GM19468 (cell line): ENCODE measurements at regions not wholly inside any gene's neighbourhood (a gene's known extent, or its start where the extent isn't known, plus 50 kb on each side); places are given as distances from the start of the nearest gene placed in this dataset.
A peak's percentile ranks its signal among the peaks of the same experiment; 100 is the strongest.

ENCODE experiments used
- ATAC-seq: cut with Tn5 transposase; IDR thresholded peaks from one replicate; pipeline ENCODE4 v1.9.1; 2021; ENCODE audit warnings: mild to moderate bottlenecking, moderate library complexity, moderate number of reproducible peaks; ENCODE audit not compliant: unreplicated experiment; ENCODE audit errors: extremely low read depth

DNA sequence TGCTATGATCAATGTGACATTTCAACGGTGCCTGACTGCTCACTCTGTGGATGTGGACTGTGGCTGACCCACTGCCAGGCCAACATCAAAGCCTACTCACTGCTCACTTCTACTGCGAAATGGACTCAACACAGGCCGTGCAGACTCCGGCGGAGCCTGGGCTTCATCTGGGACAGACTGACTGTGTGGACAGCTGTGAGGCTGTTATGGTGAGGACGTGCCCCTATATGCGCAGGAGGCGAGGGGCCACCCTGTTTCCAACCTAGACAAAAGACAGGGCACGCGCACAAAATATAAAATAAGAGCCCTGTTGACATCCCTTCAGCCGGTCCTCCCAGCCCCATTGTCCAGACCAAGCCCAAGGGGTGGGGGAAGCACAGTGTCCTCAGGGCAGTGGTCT, 514.4 kb upstream of the RAB6C start:
- ATAC-seq: no peak

DNA sequence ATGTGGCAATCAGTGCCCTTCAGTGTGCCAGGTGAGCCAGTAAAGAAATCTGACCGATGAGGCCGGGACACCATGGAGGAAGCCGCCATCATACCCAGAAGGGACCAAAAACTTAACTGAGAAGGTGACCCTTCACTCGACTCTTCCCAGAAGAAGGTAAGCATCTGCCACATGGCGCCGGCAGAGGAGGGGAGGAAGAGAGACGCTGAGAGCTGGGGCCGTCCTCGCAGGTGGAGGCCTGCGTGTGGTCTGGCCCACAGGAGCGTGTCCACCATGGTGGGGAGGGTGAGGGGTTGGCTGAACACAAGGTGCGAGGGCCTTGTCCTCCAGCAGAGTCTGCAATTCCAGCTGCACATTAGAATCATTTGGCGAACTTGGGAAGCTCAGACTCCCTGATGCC, 513.1 kb upstream of the RAB6C start:
- ATAC-seq: no peak

DNA sequence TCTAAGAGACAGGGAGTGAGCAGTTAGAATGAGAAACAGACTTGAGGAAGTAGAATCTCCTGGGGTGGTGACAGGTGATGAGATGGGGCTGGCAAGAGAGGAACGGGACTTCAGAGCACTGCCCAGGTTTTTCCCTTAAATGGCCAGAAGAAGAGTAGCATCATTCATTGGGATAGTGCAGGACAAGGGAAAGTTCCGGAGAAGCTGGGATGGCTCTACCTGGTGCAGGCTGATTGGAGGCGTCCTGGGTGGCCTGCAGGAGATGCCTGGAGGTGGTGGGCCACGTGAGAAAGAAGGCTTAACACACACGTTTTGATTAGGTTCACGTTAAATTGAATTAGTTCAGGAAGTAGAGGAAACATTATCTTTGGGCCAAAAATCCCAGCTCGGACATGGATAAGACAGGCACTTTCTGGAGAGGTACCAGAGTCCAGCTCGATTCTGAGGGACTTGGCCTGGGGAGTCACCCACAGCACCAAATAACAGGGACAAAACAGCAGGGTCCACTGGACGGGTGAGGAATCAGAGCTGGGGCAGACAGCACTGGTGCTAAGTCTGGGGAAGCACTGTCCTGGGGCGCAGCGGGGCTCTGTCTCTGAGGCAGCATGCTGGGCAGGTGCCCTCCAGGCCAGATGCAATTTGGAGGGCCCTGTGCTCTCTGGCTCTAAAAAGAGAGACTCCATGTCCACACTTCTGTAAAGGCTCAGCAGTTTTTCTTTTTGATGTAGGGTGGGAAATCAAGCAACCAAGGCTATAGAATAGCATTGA, 512.3 kb upstream of the RAB6C start:
- ATAC-seq: no peak

DNA sequence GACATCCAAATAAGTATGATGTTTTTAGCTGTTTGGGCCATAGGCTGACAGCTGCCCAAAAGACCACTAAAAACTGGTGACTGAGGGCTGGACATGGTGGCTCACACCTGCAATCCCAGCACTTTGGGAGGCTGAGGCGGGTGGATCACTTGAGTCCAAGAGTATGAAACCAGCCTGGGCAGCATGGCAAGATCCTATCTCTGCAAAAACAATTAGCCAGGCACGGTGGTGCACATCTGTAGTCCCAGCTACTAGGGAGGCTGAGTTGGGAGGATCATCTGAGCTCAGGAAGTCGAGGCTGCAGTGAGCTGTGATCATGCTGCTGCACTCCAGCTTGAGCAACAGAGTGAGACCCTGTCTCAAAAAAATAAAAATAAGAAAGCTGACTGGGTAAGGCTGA, 511.5 kb upstream of the RAB6C start:
- no peak for ATAC-seq

DNA sequence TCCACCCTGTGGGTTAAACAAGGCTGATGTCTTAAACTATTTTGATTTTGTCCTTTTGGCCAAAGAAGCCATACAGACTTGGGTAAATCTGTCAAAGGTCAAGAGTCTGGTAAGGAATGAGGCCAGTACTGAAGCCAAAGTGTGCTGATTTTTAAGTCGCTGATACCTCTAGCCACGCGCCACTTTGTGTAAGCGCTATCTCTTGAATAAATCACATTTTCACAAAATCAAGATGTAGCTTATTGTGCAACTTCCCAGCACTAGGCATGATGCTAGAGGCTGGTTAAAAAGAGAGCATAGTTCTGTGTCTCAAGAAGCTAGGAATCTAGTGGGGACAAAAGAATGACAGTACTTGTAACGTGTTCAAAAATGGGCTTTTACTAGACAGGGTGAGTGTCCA, 510.6 kb upstream of the RAB6C start:
- no peak for ATAC-seq

DNA sequence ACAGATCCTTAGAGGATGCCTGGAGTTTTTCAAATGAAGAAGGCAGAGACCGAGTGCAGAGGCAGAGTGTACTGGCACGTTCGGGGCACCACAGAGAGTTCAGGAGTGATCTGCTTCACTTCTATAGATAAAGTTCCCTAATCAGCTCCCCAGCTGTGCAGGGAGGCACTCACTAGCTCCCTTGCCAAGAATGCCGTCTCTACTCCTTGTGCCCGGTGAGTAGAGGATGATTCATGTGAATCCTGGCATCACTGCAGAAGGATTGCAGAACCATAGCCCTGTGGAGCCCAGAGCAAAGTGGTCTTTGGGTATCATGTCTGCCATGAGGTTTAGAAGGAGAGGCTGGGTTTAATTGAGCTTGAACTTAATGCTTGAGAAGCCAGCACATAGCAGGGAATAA, 510.1 kb upstream of the RAB6C start:
- no peak for ATAC-seq

DNA sequence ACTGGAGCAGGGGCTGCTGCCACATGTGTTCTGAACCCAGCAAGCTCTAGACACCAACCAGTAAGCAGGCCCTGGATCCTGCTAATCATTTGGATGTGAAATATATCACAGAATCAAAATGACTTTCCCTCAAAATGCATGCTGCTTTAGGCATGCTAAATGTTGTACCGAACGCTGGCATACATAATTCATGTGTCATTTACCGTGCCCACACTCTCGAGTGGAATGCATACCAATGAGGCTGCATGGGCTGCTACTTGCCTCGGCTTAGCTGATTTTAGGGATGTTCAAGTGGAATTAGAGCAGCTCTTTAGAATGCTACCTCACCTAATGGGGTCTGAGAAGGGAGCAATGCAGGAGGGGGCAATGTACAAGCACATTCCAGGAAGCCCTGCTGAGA, 509.6 kb upstream of the RAB6C start:
- no peak for ATAC-seq

DNA sequence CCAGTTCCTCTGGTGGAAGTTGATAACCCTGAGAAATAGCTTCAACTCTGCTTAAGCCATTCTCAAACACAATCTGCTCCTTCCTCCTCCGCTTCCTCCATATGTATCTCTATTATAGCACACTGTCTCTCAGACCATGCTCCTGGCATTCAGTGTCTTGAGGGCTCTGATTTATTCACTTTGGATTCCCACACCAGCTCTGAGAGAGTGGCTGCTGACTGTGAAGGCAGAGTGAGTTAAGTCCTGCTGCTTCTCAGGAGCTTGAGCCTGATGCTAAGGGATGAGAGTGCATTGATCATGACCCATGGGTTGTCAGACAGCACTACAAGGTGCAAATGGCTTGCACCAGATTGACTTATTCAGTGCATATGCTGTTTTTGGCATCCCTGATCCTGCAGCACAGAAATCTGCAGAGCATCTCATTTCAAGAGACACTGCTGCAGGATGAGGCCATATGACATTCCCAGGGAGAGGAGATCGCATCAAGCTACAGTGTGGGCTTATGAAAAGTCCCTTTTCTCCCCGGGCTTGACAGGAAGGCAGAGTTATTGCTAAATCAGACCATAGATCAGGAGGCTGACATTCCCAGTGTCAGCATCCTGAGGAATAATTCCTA, 500.5 kb upstream of the RAB6C start:
- no peak for ATAC-seq

DNA sequence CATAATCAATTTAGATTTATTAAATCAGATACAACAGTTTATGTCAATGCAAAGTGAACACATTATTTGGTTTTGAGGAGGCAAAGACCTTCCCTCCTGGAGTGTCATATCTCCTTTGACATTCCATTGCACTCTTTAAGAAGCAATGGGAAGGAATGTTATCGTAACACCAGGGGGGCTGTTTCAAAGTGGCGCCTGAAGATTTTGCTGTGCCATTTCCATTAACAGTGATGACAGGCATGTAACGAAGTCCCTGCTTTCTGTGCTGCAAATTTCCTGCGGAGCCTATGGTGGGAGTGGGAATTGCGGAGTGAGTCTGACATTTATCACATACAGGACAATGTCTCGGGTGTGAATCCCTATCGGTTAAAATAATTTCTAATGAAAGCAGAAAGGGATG, 499.6 kb upstream of the RAB6C start:
- ATAC-seq: no peak

DNA sequence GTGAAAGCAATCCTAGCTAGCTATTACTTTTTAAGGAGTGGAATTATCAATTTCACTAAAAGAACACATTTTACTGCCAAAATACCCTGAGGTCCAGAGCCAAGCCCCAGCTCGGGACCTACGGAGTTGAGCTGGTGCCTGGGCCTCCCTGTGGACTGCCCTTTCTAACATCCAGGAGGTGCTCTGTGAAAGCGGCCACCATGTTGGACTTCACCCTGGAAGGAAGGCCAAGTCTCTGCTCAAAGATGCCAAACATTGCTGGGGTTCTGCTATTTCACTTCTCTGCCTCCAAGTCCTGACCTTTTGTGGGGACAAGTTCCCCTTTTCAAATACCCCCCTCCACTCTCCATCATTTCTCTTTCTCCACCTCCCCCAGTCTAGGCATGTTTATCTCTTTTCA, 498.7 kb upstream of the RAB6C start:
- no peak for ATAC-seq

DNA sequence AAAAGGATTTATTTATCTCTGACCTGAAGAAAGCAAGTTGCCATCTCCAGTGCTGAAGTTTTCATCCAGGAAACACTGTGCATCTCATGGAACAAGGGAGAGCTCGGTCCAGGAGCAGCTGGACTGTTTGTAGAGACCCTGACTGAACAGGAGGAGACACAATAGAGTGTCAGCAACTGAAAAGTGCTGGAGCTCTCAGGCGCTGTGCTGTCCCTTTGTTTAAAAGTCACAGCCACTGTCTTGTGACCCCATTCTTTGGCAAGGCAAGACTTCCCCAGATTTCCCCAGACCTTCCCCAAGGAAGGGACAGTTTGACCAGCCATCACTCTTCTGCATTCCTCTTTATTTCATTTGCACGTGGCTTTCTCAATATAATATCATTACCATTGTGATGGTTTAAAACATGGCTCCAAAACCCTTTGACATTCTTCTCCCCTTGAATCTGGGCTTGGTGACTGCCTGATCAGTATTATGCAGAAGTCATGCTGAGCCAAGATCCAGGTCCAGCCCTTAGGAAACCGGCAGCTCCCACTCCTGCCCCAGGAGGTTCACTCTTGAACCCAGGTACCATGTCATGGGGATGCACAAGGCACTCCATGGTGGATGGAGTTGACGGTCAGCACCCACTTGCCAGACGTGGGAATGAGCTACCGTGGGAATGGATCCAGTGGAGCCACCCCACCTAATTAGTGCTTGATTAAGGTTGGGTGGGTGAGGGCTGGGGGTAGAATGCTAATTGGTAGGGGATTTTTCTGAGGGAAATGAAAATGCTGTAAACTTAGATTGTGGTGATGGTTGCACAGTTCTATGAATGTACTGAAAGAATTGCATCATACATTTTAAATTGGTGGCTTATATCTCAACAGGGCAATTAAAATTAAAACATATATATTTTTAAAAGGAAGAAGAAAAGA, 497.9 kb upstream of the RAB6C start:
- no peak for ATAC-seq

DNA sequence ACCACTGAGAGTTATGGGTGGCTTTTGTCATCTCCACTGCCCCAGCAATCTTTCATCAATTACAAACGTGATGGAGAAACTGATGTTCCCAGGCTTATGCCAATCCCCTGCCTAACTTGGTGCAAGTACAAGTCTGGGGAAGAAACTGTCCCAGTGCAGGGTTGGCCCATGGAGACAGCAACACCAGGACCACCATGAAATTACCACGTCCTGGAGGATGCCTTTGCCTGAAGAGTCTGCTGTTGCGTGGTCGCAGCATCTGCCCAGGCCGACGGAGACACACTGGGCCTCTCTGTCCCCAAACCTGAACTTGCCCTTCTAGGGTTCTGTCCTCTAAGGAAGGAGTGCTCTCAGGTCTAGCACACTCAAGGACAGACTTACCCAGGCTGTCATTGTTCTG, 496.8 kb upstream of the RAB6C start:
- no peak for ATAC-seq

DNA sequence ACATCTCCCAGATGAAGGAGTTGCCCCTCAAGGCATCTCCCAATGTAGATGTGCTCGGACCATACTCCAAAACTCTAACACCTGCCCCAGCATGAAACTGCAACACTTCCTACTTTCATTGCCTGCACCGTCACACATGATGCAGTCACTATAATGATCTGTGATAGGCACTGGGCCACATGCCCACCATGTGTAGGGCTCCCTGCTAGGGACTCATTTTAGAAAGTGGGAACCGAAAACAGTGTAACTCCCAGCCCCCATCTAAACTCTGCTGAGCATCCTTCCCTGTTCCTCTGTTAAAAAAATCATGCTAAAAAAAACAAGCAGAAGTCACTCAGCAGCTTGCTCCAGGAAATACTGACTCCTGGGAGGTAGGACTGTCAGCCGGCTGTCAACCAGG, 496.1 kb upstream of the RAB6C start:
- ATAC-seq: peak; percentile 74

DNA sequence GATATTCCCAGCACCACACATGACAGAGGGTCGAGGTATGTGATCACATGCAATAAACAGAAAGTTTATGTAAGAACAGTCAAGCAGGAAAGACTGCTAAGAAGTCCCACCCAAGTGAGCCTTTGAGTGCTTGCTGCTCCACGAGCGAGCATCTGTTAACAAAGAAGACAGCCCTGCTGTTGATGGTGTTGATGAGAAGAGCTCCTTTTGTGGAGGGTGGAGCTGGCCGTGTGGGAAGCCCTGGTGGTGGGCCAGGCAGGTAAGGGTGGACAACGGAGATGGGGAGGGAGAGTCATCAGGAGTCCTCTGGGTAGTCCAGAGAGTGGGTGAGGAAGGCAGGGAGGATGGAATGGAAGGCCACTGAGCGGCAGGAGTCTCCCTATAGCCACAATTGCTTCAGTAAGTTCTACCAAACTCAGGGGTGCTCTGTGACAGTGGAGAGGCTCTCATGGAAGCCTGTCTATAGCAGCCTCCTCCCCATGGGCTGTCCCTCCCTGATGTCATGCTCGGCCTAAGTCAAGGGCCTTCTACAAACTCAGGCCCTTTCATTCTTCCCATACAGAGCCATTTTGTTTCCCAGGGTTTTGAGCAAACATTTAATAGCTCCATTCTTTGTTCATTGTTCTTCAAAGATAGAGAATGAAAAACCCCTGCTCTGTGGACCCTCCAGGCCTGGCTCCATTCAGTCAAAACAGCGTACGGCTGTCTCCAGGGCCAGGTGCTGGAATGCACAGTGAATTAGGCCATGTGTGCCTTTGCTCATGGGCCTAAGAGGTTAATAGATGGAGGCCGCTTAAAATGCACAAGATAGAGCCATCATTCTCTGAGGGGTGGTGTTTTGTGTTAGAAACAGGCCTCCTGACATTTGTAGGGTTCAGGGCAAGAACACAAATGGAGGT, 494.2 kb upstream of the RAB6C start:
- no peak for ATAC-seq

DNA sequence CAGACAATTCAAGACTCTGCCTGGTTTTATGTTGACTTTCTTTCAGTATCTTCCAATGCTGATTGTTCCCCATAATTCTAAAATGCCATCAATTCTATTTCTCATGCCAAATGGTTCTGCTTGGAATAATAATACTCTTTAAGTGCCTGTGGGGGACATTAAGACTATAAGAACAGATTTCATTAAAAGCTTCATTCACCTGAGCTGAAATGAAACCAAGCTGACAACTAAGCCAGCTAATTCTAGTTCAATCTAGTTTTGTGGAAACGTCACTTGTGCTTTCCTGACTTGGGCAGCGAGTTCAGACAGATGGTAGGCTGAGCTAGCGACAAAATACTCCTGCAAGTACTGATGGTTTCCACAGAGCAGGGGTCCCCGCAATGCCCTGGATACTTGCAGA, 491.1 kb upstream of the RAB6C start:
- no peak for ATAC-seq

DNA sequence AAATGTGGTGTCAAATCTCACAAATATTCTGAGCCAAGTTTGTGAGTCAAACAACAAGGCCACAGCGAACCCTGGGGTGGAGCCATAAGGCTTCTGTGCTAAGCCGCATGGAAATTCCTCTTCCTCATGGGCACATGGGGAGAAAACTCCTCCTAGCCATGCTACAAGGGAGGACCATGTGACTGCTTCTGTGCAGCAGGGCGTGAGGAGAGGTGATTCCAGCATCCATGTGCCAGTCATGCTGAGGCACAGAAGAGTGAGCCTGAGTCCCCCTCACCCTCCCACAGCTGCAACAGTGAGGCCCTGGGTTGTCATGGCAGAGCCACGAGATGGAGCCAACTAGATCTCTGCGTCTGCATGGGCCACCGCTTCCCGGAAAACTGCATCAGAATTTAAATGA, 488.8 kb upstream of the RAB6C start:
- ATAC-seq: no peak

DNA sequence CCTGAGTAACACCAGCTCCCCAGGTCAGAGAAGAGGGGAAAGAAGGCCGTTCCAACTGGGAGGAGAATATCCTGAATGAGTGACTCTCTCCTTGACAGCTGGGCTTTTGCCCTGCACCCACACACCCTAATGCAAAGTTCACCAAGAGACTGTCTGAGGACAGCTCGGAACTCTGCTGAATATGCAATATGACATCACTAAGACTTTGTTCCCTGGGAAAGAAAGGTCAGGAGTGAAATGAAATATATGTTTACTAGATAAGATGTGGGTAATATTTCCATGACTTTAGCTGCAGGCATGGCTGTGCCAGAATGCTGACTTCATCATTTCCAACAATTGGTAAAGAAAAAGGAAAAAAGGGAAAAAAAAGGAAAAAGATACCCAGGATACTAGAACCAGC, 488.2 kb upstream of the RAB6C start:
- no peak for ATAC-seq

DNA sequence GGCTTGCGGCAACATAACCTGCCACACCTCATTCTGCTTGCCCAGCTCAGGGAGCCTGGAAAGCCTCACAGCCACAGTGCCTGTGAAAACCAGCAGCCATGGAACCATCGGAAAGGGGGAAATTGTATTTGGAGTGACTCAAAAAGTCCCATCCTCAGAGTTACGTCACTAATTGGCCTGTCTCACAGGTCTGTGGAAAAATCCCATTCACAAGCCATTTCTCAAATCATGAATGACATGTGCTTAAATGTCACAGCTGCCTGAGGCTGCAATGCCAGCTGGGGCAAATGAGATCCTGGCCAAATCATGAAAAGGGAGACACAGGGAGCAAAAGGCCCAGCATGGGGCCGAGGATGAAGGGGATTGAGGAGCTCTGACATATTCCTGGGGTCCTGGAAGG, 486.9 kb upstream of the RAB6C start:
- ATAC-seq: no peak

DNA sequence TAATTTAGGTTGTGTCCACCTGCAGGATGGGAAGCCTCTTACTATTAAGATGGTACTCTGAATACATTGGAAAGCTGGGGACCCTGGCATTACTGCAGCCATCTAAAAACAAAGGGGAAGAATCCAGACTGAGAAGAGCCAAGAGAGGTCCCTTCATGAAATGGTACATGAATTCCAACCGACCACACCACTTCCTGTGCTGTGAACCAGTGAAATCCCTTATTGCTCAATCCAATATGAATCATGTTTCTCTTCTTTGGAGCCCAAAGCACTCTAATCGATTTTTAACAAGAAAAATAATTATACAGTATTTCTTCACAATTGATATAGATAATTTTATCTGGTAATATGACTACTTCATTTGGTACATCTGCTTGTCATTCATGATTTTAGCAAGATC, 479.7 kb upstream of the RAB6C start:
- ATAC-seq: no peak

DNA sequence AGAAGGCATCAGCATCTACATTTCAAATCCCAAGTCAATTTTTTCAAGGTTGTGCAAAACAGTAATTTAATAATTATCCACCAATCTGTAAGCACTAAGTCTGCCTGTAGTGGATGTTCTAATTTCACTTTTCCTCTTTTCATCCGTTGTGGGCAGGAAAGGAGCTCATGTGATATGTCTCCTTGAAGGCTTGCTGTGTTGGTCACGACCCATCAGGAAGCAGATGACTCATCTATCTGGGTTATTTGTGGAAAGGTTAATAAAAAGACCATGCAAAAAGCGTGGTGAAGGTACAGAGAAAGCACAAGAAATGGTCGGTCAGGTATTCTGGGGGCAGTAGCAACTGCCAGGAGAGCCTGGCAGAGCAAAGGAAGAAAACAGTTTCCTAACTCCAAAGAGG, 476.7 kb upstream of the RAB6C start:
- ATAC-seq: no peak
